GM12878 (cell line): ENCODE measurements at regions not wholly inside any gene's neighbourhood (a gene's known extent, or its start where the extent isn't known, plus 50 kb on each side); places are given as distances from the start of the nearest gene placed in this dataset.

Source experiments
- ATAC-seq: fragments of 200-7000 bp; cut with Tn5 transposase; 3 replicates; pipeline ENCODE4 v1.9.1; 2020; ENCODE audit warnings: mild to moderate bottlenecking, moderate library complexity
- BruUV-seq: library from RNA; stranded (reverse); fragments of 400-500 nt; replicated peaks from 2 replicates; lab custom pipeline; 2021; lab: Mats Ljungman, UMichigan
- CTCF ChIA-PET: fragments of 300-600 bp; sonication (Branson Sonifier 250); formaldehyde crosslinking; extraction: SDS; loops from one replicate; lab custom pipeline; 2021; ENCODE audit warnings: inconsistent platforms; lab: Yijun Ruan, JAX
- POLR2A ChIA-PET: fragments of 350-600 bp; formaldehyde crosslinking; extraction: SDS; loops from one replicate; lab custom pipeline; 2021; ENCODE audit warnings: inconsistent platforms; lab: Charles Lee
- RAD21 ChIA-PET: fragments of 300-600 bp; sonication (Branson Sonifier 250); formaldehyde crosslinking; loops from one replicate; lab custom pipeline; 2023; ENCODE audit warnings: antibody characterized with exemption; ENCODE audit not compliant: unreplicated experiment; lab: Charles Lee
- SMC1A ChIA-PET: fragments of 300-600 bp; sonication (Branson Sonifier 250); formaldehyde crosslinking; loops from one replicate; lab custom pipeline; 2023; ENCODE audit not compliant: unreplicated experiment, uncharacterized antibody; lab: Charles Lee
- DNase-seq: peaks from one replicate; pipeline ENCODE4 v3.0.0-alpha.2; 2011; ENCODE audit warnings: low read depth, low spot score
- FAIRE-seq: peaks from 3 replicates; lab custom pipeline; 2011; peaks lifted over from hg19 to GRCh38; lab: Jason Lieb, UNC
- H2AFZ ChIP-seq: 2 replicates; pipeline ENCODE4 v1.6.0; 2011; ENCODE audit warnings: low read depth, low read length, control low read depth; ENCODE audit not compliant: control insufficient read depth
- H3K27ac ChIP-seq: 2 replicates; pipeline ENCODE4 v1.5.1; 2011; ENCODE audit warnings: control low read depth; ENCODE audit not compliant: control insufficient read depth, insufficient read depth
- H3K27me3 ChIP-seq, 2 experiments: replicated peaks in 1 of 2; 2 replicates each; pipeline versions ENCODE4 v1.6.0 to v1.6.1; 2011; ENCODE audit warnings: low read length in 1 of 2; ENCODE audit not compliant: control insufficient read depth in 2 of 2, insufficient read depth in 2 of 2
- H3K36me3 ChIP-seq, 2 experiments: 2 replicates each; pipeline ENCODE4 v1.5.1; 2011; ENCODE audit warnings: low read length in 1 of 2; ENCODE audit not compliant: control insufficient read depth in 2 of 2, insufficient read depth in 2 of 2
- H3K4me1 ChIP-seq: 2 replicates; pipeline ENCODE4 v1.6.1; 2011; ENCODE audit warnings: mild to moderate bottlenecking, low read length, moderate library complexity, mixed read lengths; ENCODE audit not compliant: control insufficient read depth, insufficient read depth
- H3K4me2 ChIP-seq: 2 replicates; pipeline ENCODE4 v1.6.0; 2011; ENCODE audit warnings: control low read depth; ENCODE audit not compliant: control insufficient read depth, insufficient read depth
- H3K4me3 ChIP-seq: fragments of 200-600 bp; sonication (generic); 2 replicates; pipeline ENCODE4 v1.5.1; 2016
- H3K79me2 ChIP-seq: 2 replicates; pipeline ENCODE4 v1.6.0; 2011; ENCODE audit warnings: low read length; ENCODE audit not compliant: control insufficient read depth, insufficient read depth
- H3K9ac ChIP-seq: 2 replicates; pipeline ENCODE4 v1.8.0; 2011; ENCODE audit warnings: low read length, control low read depth, mixed read lengths; ENCODE audit not compliant: control insufficient read depth, insufficient read depth
- H3K9me3 ChIP-seq: replicated peaks from 3 replicates; pipeline ENCODE4 v1.5.1; 2011; ENCODE audit warnings: mild to moderate bottlenecking, low read length; ENCODE audit not compliant: control insufficient read depth, insufficient read depth
- H4K20me1 ChIP-seq: 2 replicates; pipeline ENCODE4 v1.6.0; 2011; ENCODE audit not compliant: control insufficient read depth, insufficient read depth
- ATF3 ChIP-seq: IDR thresholded peaks from 2 replicates; pipeline ENCODE4 v1.6.1; 2011; ENCODE audit warnings: low read depth, mild to moderate bottlenecking, low read length, moderate library complexity, borderline replicate concordance; ENCODE audit errors: extremely low read depth
- CHD4 ChIP-seq: fragments of 200-600 bp; sonication (generic); IDR thresholded peaks from 2 replicates; pipeline ENCODE4 v1.6.1; 2016; ENCODE audit warnings: mild to moderate bottlenecking
- EGR1 ChIP-seq, 2 experiments: IDR thresholded peaks; 1 replicate in 1 of 2; 2 replicates in 1 of 2; pipeline ENCODE4 v1.6.1; 2011 to 2012; ENCODE audit warnings: low read depth in 2 of 2, low read length in 2 of 2, borderline replicate concordance in 1 of 2, mild to moderate bottlenecking in 1 of 2, moderate library complexity in 1 of 2
- HDAC6 ChIP-seq: fragments of 200-600 bp; sonication (generic); IDR thresholded peaks from one replicate; pipeline ENCODE4 v1.8.0; 2017; ENCODE audit warnings: antibody characterized with exemption; ENCODE audit not compliant: unreplicated experiment
- LARP7 ChIP-seq: fragments of 450-650 bp; IDR thresholded peaks from 2 replicates; pipeline ENCODE4 v1.6.1; 2017; ENCODE audit warnings: mild to moderate bottlenecking
- MYC ChIP-seq: IDR thresholded peaks from 2 replicates; pipeline ENCODE4 v1.6.1; 2011; ENCODE audit warnings: mild to moderate bottlenecking, low read length, moderate library complexity, inconsistent platforms; ENCODE audit not compliant: insufficient read depth, insufficient replicate concordance, insufficient read length, severe bottlenecking
- NR2C1 ChIP-seq: fragments of 450-650 bp; IDR thresholded peaks from 2 replicates; pipeline ENCODE4 v1.6.1; 2017; ENCODE audit warnings: antibody characterized with exemption, mild to moderate bottlenecking, moderate library complexity
- PAX5 ChIP-seq: IDR thresholded peaks from 2 replicates; pipeline ENCODE4 v1.6.1; 2011; ENCODE audit warnings: low read depth, low read length, borderline replicate concordance
- RUNX3 ChIP-seq: IDR thresholded peaks from 2 replicates; pipeline ENCODE4 v1.6.1; 2012; ENCODE audit warnings: low read length, inconsistent platforms
- TCF12 ChIP-seq: IDR thresholded peaks from 2 replicates; pipeline ENCODE4 v1.6.1; 2011; ENCODE audit warnings: low read depth, mild to moderate bottlenecking, low read length
- ZNF274 ChIP-seq: IDR thresholded peaks from one replicate; pipeline ENCODE4 v1.8.0; 2011; ENCODE audit not compliant: insufficient read length, insufficient read depth
- WGBS: methylation state at CpG from one replicate; pipeline ENCODE4 v1.1.6; 2016; ENCODE audit warnings: low lambda C conversion rate; ENCODE audit not compliant: insufficient replicate concordance, insufficient coverage; ENCODE audit errors: missing lambda C conversion rate; 5-methylcytosine and 5-hydroxymethylcytosine counted together
- in situ Hi-C: fragments of 300-500 bp; cut with MboI; formaldehyde crosslinking; loops from 9 replicates; pipeline ENCODE4 v1.14.3; 2018; ENCODE audit warnings: mixed read lengths
- intact Hi-C: fragments of 100-400 bp; cut with micrococcal nuclease; formaldehyde crosslinking; loops from one replicate; pipeline ENCODE4 v1.14.2; 2022; ENCODE audit not compliant: unreplicated experiment
- TF ChIP-seq, protein P1 (sequence below): IDR thresholded peaks from 2 replicates; pipeline ENCODE4 v1.6.1; 2011; ENCODE audit warnings: low read depth, low read length, improper control_type of control experiment, borderline replicate concordance
- TF ChIP-seq, protein P2 (sequence below): fragments of 450-650 bp; conservative IDR thresholded peaks from 2 replicates; pipeline ENCODE4 v1.6.1; 2017; ENCODE audit warnings: mild to moderate bottlenecking, moderate library complexity

DNA sequence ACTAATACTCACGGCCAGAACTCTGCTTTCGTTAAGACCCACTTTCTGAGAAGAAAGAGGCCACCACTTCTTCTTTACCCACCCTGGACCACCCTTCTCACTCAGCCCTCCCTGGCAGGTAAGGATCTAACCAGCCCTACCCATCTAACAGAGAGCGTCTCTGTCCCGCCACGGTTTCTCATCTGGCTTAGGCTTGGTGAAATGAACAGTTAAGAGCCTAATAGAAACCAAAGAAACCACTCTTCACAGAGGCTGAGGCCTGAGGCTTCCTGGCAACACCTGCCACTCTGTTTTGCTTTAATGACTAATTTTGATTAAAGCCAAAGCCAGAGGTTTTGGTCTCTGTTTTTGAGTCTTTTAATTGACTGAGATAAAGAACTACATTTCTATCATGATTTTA, 354.1 kb upstream of the SLC30A5 start:
- H4K20me1 ChIP-seq, result no peaks in the 10 kb centered on the region
- H3K4me2 ChIP-seq, result peak overlapping the region; percentile 61
- in situ Hi-C loops (no loop called here), intact Hi-C loops (loop anchor here (1.0 to 10.0 kb wide), 3 partner anchors 28 to 465 kb away; no protein-coding TSS in a partner anchor)
- FAIRE-seq (peak; percentile 87), DNase-seq (peak; percentile 28), ATAC-seq (peak; percentile 94)
- no peaks in the 10 kb centered on the region for H3K79me2 ChIP-seq
- H3K9ac ChIP-seq, result no peak overlapping the region
- H3K4me3 ChIP-seq, result no peak overlapping the region
- no peaks in the 10 kb centered on the region for H3K9me3 ChIP-seq
- SMC1A ChIA-PET, result interaction anchor here (0.7 to 1.7 kb wide), 4 partner anchors 28 to 453 kb away, joined by 3 to 6 read pairs (median 4); no protein-coding TSS in a partner anchor
- H3K36me3 ChIP-seq, result no peaks in the 10 kb centered on the region
- BruUV-seq, result no TSS peak
- no peak overlapping the region for H3K27ac ChIP-seq
- H2AFZ ChIP-seq, result no peak overlapping the region
- WGBS, result 40% methylated on average over 5 of the region's 5 CpGs
- TF ChIP-seq PAX5 (0 out of 2 replicates have a peak, but pooled peaks have one; percentile 3), TCF12 (0 out of 2 replicates have a peak, but pooled peaks have one; percentile 43), LARP7 (no peak), HDAC6 (no peak), EGR1 (IDR thresholded peaks at IDR 0.05; ENCODE audit: borderline replicate concordance in 1 of 2, low read depth in 2 of 2, low read length in 2 of 2) (no peak)
- no peaks in the 10 kb centered on the region for H3K27me3 ChIP-seq
- RAD21 ChIA-PET, result interaction anchor here (1.9 to 2.1 kb wide), 2 partner anchors 28 kb away, joined by 8 read pairs; no protein-coding TSS in a partner anchor
- POLR2A ChIA-PET, result no interaction called here
- 0 out of 2 replicates have a peak, but pooled peaks cover 7% of the 10 kb centered on the region for H3K4me1 ChIP-seq
- CTCF ChIA-PET, result no interaction called here

DNA sequence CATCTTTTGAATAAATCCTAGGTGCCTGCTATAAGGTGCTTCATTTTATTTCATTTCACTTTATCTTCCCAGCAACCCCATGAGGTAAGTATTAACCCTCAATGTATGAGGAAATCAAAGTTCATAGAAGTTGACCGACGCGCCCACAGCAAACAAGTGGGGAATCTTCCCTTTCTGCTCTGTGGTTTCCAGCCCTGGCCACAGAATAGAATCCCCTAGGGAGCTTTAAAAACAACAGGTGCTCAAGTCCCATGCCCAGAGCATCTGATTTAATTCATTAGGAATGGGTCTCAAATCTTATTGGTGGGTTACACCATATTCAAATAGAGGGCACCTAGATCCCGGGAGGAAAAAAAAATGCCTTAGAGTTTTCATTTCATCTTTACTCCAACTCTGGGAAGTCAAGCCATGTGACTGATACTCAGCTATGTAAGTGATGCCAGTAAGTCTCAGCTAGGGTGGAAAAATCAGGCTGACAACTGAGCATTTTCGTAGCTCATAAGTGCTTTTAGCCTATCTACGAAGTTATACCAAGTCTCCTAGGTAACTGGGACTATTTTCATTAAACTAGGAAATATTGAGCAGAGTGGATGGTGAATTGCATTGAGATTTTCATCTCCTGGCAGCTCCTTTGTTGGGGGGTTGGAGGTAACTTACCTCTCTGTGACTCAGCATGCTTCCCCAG, 353.4 kb upstream of the SLC30A5 start:
- DNase-seq, result peak; percentile 33
- Histone ChIP-seq H3K27ac (no peak overlapping the region), H2AFZ (no peak overlapping the region), H3K27me3 (no peaks in the 10 kb centered on the region), H3K4me1 (0 out of 2 replicates have a peak, but pooled peaks cover 7% of the 10 kb centered on the region), H3K4me2 (no peak overlapping the region; the same call in 1 of the 2 replicates), H4K20me1 (no peaks in the 10 kb centered on the region), H3K4me3 (no peak overlapping the region), H3K79me2 (no peaks in the 10 kb centered on the region), H3K9me3 (no peaks in the 10 kb centered on the region), H3K9ac (no peak overlapping the region), H3K36me3 (no peaks in the 10 kb centered on the region)
- ChIA-PET CTCF (no interaction called here), POLR2A (no interaction called here), SMC1A (interaction anchor here (0.6 to 1.7 kb wide), 6 partner anchors 11 to 479 kb away, joined by 3 to 6 read pairs (median 4); no protein-coding TSS in a partner anchor), RAD21 (interaction anchor here (2.1 kb wide), 1 partner anchor 29 kb away, joined by 8 read pairs; no protein-coding TSS in a partner anchor)
- no peak for FAIRE-seq
- peak; percentile 84 for ATAC-seq
- in situ Hi-C loops, result no loop called here
- intact Hi-C loops, result loop anchor here (1.0 to 10.0 kb wide), 3 partner anchors 29 to 466 kb away; no protein-coding TSS in a partner anchor
- BruUV-seq, result no TSS peak
- 40% methylated on average over 6 of the region's 6 CpGs for WGBS
- TF ChIP-seq LARP7, result no peak
- TF ChIP-seq ZNF274, result no peak
- TF ChIP-seq RUNX3, result peak; percentile 94
- TF ChIP-seq MYC, result no peak
- no peak for TF ChIP-seq ATF3
- no peak for TF ChIP-seq CHD4
- TF ChIP-seq, protein P1, sequence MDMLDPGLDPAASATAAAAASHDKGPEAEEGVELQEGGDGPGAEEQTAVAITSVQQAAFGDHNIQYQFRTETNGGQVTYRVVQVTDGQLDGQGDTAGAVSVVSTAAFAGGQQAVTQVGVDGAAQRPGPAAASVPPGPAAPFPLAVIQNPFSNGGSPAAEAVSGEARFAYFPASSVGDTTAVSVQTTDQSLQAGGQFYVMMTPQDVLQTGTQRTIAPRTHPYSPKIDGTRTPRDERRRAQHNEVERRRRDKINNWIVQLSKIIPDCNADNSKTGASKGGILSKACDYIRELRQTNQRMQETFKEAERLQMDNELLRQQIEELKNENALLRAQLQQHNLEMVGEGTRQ, result no peak
- TF ChIP-seq, protein P2, sequence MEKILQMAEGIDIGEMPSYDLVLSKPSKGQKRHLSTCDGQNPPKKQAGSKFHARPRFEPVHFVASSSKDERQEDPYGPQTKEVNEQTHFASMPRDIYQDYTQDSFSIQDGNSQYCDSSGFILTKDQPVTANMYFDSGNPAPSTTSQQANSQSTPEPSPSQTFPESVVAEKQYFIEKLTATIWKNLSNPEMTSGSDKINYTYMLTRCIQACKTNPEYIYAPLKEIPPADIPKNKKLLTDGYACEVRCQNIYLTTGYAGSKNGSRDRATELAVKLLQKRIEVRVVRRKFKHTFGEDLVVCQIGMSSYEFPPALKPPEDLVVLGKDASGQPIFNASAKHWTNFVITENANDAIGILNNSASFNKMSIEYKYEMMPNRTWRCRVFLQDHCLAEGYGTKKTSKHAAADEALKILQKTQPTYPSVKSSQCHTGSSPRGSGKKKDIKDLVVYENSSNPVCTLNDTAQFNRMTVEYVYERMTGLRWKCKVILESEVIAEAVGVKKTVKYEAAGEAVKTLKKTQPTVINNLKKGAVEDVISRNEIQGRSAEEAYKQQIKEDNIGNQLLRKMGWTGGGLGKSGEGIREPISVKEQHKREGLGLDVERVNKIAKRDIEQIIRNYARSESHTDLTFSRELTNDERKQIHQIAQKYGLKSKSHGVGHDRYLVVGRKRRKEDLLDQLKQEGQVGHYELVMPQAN, result no peak
- no peak for TF ChIP-seq NR2C1
